ENCODE measurements at regions not wholly inside any gene's neighbourhood (a gene's known extent, or its start where the extent isn't known, plus 50 kb on each side); places are given as distances from the start of the nearest gene placed in this dataset.

DNA sequence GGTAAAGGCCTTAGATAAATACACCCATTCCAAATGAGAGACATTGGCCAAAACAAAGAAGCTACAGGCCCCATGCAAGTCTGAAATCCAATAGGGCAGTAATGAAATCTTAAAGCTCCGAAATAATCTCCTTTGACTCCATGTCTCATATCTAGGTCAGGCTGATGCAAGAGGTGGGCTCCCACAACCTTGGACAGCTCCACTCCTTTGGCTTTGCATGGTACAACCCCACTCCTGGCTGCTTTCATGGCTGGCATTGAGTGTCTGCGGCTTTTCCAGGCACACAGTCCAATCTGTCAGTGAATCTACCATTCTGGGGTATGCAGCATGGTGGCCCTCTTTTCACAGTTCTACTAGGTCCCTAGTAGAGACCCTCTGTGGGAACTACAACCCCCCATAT lies 762.5 kb downstream of the LIG4 start:
- H3K36me3 ChIP-seq: no peaks in the 10 kb centered on the region
- no peak for DNase-seq (ENCODE audit: low spot score)
- H3K27ac ChIP-seq: no peak overlapping the region
- H3K9me3 ChIP-seq: peaks cover 0 to 7% of the 10 kb centered on the region in 2 donors
- TF ChIP-seq, protein P1, sequence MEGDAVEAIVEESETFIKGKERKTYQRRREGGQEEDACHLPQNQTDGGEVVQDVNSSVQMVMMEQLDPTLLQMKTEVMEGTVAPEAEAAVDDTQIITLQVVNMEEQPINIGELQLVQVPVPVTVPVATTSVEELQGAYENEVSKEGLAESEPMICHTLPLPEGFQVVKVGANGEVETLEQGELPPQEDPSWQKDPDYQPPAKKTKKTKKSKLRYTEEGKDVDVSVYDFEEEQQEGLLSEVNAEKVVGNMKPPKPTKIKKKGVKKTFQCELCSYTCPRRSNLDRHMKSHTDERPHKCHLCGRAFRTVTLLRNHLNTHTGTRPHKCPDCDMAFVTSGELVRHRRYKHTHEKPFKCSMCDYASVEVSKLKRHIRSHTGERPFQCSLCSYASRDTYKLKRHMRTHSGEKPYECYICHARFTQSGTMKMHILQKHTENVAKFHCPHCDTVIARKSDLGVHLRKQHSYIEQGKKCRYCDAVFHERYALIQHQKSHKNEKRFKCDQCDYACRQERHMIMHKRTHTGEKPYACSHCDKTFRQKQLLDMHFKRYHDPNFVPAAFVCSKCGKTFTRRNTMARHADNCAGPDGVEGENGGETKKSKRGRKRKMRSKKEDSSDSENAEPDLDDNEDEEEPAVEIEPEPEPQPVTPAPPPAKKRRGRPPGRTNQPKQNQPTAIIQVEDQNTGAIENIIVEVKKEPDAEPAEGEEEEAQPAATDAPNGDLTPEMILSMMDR (IDR thresholded peaks at IDR 0.05): no peak
- H3K27me3 ChIP-seq: no peaks in the 10 kb centered on the region
- no peak overlapping the region for H3K4me3 ChIP-seq
- H3K4me1 ChIP-seq: no peaks in the 10 kb centered on the region

DNA sequence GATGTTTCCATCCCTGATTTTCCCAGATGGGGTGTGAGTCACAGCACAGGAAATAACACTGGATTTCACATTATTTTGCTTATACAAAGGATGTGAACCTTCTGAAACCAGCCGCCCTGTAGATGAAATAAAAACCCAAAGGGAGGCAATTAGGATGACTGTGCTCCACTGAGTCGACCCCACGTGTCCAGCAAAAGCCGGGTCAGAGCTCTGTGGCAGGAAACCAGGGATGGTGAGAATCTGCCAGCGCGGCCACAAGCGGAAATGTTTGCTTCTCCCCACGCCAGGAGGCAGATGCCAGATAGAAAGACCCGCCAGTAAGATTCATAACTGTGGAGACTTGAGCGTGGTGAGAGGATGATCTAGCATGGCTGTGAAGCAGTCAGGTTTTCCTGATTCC lies 764.4 kb downstream of the LIG4 start:
- Histone ChIP-seq H3K4me1 (no peaks in the 10 kb centered on the region), H3K4me3 (no peak overlapping the region), H3K36me3 (no peaks in the 10 kb centered on the region), H3K9me3 (peaks cover 0 to 7% of the 10 kb centered on the region in 2 donors), H3K27me3 (no peaks in the 10 kb centered on the region), H3K27ac (no peak overlapping the region)
- DNase-seq (ENCODE audit: low spot score): no peak
- TF ChIP-seq, protein P1 (IDR thresholded peaks at IDR 0.05): no peak

DNA sequence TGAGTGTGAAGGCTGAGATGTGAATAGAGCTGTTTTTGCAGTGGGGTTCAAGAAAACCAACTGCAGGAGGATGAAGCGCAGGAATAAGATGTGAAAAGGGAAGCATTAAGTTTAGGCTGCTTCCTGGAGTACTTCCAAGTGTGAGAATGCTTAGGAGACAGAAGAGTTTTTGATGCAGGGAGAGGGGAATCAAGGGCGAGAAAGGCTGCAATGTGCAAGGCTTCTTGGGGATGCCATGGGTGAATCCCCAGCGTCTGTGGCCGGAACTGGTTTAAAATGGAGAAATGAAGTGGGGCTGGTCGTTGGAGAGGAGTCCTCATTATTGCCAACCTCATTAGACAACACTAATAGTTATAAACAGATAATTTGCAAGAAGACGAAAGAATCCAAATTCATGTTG lies 764.9 kb downstream of the LIG4 start:
- TF ChIP-seq, protein P1 (IDR thresholded peaks at IDR 0.05): no peak
- no peaks in the 10 kb centered on the region for H3K27me3 ChIP-seq
- peaks cover 0 to 7% of the 10 kb centered on the region in 2 donors for H3K9me3 ChIP-seq
- DNase-seq (ENCODE audit: low spot score): no peak
- H3K4me3 ChIP-seq: no peak overlapping the region
- H3K4me1 ChIP-seq: no peaks in the 10 kb centered on the region
- H3K27ac ChIP-seq: no peak overlapping the region
- no peaks in the 10 kb centered on the region for H3K36me3 ChIP-seq

- Histone ChIP-seq H3K27ac (no peak overlapping the region), H3K36me3 (no peaks in the 10 kb centered on the region), H3K4me3 (no peak overlapping the region), H3K9me3 (no peaks in the 10 kb centered on the region), H3K4me1 (no peaks in the 10 kb centered on the region), H3K27me3 (no peaks in the 10 kb centered on the region)
- TF ChIP-seq, protein P1 (IDR thresholded peaks at IDR 0.05): no peak
- DNase-seq (ENCODE audit: low spot score): no peak
Observed at GRCh38 chr13:107447591-107447990, 767.7 kb downstream of the LIG4 start.

DNA sequence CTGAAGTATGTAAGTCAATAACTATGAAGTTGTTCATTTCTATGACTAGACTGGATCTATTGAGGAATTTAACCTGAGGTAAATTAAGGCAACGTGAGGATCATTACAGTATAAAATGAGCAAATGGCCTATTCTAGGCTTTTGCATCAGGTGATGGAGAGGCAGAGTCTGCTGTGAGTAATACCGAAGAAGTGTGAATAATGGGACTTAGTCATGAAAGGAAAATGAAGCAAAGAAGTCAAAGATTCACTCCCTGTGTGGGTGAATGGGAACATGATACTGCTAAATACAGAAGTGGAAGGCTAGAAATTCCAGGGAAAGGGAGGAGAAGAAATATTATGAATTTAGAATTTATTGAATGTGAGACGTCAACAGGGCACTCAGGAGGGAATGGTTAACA lies 774.1 kb downstream of the LIG4 start:
- TF ChIP-seq, protein P1 (IDR thresholded peaks at IDR 0.05): no peak

DNA sequence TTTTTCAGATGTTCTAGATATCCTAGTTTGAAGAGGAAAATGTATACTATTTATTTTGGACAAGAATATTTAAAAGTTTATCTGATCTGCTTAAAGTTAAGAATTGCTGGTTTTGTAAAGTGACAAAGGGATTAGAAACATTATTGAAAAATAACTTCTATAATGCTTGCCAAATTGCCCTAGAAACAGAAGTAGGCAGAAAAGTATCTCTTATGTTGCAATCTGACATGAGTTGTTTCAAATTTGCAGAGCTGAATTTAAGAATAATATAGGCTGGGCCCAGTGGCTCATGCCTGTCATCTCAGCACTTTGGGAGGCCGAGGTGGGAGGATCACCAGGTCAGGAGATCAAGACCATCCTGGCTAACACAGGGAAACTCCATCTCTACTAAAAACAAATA lies 777.1 kb downstream of the LIG4 start:
- no peak for DNase-seq (ENCODE audit: low spot score)
- H3K27me3 ChIP-seq: no peaks in the 10 kb centered on the region
- no peaks in the 10 kb centered on the region for H3K4me1 ChIP-seq
- no peaks in the 10 kb centered on the region for H3K36me3 ChIP-seq
- H3K27ac ChIP-seq: no peak overlapping the region
- no peak overlapping the region for H3K4me3 ChIP-seq
- H3K9me3 ChIP-seq: no peaks in the 10 kb centered on the region
- TF ChIP-seq, protein P1 (IDR thresholded peaks at IDR 0.05): no peak

More for the DNA sequence above, 774.1 kb downstream of the LIG4 start:
- H3K4me3 ChIP-seq: no peak overlapping the region
- H3K36me3 ChIP-seq: no peaks in the 10 kb centered on the region
- no peaks in the 10 kb centered on the region for H3K9me3 ChIP-seq
- no peaks in the 10 kb centered on the region for H3K27me3 ChIP-seq
- H3K4me1 ChIP-seq: no peaks in the 10 kb centered on the region
- no peak overlapping the region for H3K27ac ChIP-seq
- DNase-seq (ENCODE audit: low spot score): no peak
